PFSK-1 (cell line): ENCODE measurements at regions not wholly inside any gene's neighbourhood (a gene's known extent, or its start where the extent isn't known, plus 50 kb on each side); places are given as distances from the start of the nearest gene placed in this dataset.

Source experiments
- FOXP2 ChIP-seq: optimal IDR thresholded peaks from 2 replicates; pipeline ENCODE3; 2011; ENCODE audit warnings: borderline replicate concordance, control low read depth, inconsistent platforms; ENCODE audit not compliant: insufficient read depth; ENCODE audit errors: extremely low read length, extremely low read depth
- POLR2AphosphoS5 ChIP-seq: IDR thresholded peaks from 2 replicates; pipeline ENCODE4 v1.6.1; 2012; ENCODE audit warnings: low read depth, mild to moderate bottlenecking, control low read depth, low read length, moderate library complexity
- REST ChIP-seq, 2 experiments: IDR thresholded peaks; 2 replicates each; pipeline versions ENCODE4 v1.6.1 to v1.8.0; 2011 to 2012; ENCODE audit warnings: low read depth in 2 of 2, low read length in 2 of 2, control low read depth in 1 of 2, inconsistent platforms in 1 of 2, mild to moderate bottlenecking in 1 of 2, moderate library complexity in 1 of 2; ENCODE audit not compliant: insufficient read depth in 1 of 2
- SIN3A ChIP-seq: IDR thresholded peaks from 2 replicates; pipeline ENCODE4 v1.6.1; 2012; ENCODE audit warnings: mild to moderate bottlenecking, low read length, moderate library complexity, borderline replicate concordance; ENCODE audit not compliant: insufficient read depth
- TAF1 ChIP-seq: IDR thresholded peaks from 2 replicates; pipeline ENCODE4 v1.6.1; 2012; ENCODE audit warnings: low read length, control low read depth, borderline replicate concordance; ENCODE audit not compliant: insufficient read depth

- TF ChIP-seq TAF1, result no peak
- no peak for TF ChIP-seq REST (IDR thresholded peaks at IDR 0.05; ENCODE audit: insufficient read depth in 1 of 2, low read depth in 2 of 2, low read length in 2 of 2)
- TF ChIP-seq SIN3A, result no peak
- no peak for TF ChIP-seq POLR2AphosphoS5
- TF ChIP-seq FOXP2, result no peak
These were observed 183.5 kb upstream of the FAM98A start for GRCh38 chr2:33782395-33783230.

GRCh38 chr2:33777786-33778185, 178.7 kb upstream of the FAM98A start:
- TF ChIP-seq SIN3A, result no peak
- no peak for TF ChIP-seq REST (IDR thresholded peaks at IDR 0.05; ENCODE audit: insufficient read depth in 1 of 2, low read depth in 2 of 2, low read length in 2 of 2)
- no peak for TF ChIP-seq TAF1
- TF ChIP-seq POLR2AphosphoS5, result no peak
- no peak for TF ChIP-seq FOXP2

GRCh38 chr2:33775306-33775705, 176.2 kb upstream of the FAM98A start:
- TF ChIP-seq FOXP2 (no peak), REST (IDR thresholded peaks at IDR 0.05; ENCODE audit: insufficient read depth in 1 of 2, low read depth in 2 of 2, low read length in 2 of 2) (no peak), TAF1 (no peak), SIN3A (no peak), POLR2AphosphoS5 (no peak)

GRCh38 chr2:33770023-33770422, 170.9 kb upstream of the FAM98A start:
- TF ChIP-seq TAF1 (no peak), POLR2AphosphoS5 (no peak), REST (IDR thresholded peaks at IDR 0.05; ENCODE audit: insufficient read depth in 1 of 2, low read depth in 2 of 2, low read length in 2 of 2) (no peak), FOXP2 (no peak), SIN3A (no peak)
